ENCODE measurements at regions not wholly inside any gene's neighbourhood (a gene's known extent, or its start where the extent isn't known, plus 50 kb on each side); places are given as distances from the start of the nearest gene placed in this dataset.
"Not testable (repeated sequence)": the region's sequence is repeated elsewhere in the genome, so short reads cannot be mapped to it uniquely, and the experiment has no call there.

DNA sequence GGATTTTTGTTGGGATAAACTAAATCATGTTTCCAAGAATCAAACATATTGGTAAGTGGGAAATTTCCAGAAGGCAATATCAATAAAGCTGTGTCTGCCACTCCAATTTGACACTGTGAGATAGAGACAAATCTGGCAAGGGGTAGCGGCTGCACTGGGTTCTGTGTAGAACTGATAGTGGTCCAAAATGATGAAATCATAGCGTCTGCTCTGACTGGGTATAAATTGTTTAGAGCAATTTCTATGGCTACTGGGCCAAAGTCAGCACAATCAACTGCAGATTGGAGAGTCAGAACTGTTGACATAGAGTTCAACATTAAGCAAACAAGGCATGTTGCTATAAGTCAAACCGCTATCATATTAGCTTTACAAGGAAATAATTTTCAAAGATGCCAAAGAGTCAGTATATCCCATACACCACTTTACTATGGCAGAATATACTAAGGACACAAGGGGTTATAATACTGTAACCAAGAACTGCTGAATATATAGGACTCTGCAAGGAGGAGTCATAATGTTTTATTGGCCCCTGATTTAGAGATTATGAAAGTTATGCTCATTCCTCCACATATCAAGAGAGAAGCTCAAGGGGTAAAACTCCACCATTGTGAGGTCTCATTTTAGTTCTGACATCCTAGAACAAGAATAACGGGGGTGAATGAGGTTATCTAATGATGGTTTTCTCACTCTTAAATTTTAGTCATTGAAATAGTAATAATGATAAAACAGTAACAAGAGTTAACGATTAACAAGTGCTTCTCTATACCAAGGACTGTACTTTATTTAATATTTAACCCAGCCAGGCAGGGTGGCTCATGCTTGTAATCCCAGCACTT, 309.7 kb upstream of the GADL1 start:
- Histone ChIP-seq H3K27me3 (no peaks in the 10 kb centered on the region), H3K4me3 (no peak overlapping the region), H3K4me1 (no peaks in the 10 kb centered on the region), H3K27ac (no peak overlapping the region), H3K9me3 (no peaks in the 10 kb centered on the region), H3K36me3 (ENCODE audit: low read depth, missing control alignments) (no peaks in the 10 kb centered on the region)
- DNase-seq = no peak
- WGBS, 2 donors = 70 to 80% methylated on average over 5 of the region's 5 CpGs
- intact Hi-C loops (cut with DNase I; ENCODE audit: low total_unique reads) = no loop called here
- TF ChIP-seq POLR2A (IDR thresholded peaks at IDR 0.05) = no peak
- TF ChIP-seq CTCF (IDR thresholded peaks at IDR 0.05) = no peak

DNA sequence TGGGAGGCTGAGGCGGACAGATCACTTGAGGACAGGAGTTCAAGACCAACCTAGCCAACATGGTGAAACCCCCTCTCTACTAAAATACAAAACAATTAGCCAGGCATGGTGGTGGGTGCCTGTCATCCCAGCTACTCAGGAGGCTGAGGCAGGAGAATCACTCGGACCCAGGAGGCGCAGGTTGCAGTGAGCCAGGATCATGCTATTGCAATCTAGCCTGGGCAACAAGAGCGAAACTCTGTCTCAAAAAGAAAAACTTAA, 310.3 kb upstream of the GADL1 start:
- H3K4me3 ChIP-seq; H3K4me1 ChIP-seq; H3K27ac ChIP-seq; DNase-seq; H3K9me3 ChIP-seq; H3K27me3 ChIP-seq; intact Hi-C loops (cut with DNase I; ENCODE audit: low total_unique reads); H3K36me3 ChIP-seq (ENCODE audit: low read depth, missing control alignments): not testable (repeated sequence)
- 79 to 88% methylated on average over 4 of the region's 4 CpGs for WGBS, 2 donors

DNA sequence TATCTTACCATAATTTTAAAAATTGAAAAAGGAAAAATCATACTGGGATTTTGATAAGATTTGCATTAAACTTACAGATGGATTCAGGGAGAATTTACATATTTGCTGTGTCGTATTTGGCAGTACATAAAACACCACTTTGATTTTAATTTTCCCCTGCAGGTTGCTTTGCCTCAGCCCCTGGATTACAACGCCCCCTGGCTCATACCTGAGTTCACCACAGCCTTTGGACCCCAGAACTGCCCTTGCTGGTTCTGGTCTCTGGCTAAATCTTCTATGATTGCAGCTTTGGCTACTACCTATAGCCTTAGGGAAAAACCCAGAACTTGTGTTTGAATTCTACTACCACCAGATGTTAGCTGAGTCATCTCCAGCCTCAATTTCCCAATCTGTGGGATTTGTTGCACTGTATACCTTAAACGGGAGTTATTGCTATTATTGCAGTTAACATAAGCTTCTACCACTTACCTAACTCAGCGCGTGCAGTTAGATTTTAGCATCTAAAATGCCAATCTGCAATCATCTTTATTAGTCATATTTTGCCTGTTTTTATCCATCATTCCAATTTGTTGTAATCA, 315.7 kb upstream of the GADL1 start:
- intact Hi-C loops (cut with DNase I; ENCODE audit: low total_unique reads) = no loop called here
- H3K36me3 ChIP-seq (ENCODE audit: low read depth, missing control alignments) = no peaks in the 10 kb centered on the region
- no peak overlapping the region for H3K27ac ChIP-seq
- no peaks in the 10 kb centered on the region for H3K9me3 ChIP-seq
- 90% methylated on average over 5 of the region's 5 CpGs for WGBS, 2 donors
- TF ChIP-seq CTCF (IDR thresholded peaks at IDR 0.05) = no peak
- TF ChIP-seq POLR2A (IDR thresholded peaks at IDR 0.05) = no peak
- no peaks in the 10 kb centered on the region for H3K27me3 ChIP-seq
- H3K4me1 ChIP-seq = no peaks in the 10 kb centered on the region
- no peak for DNase-seq
- H3K4me3 ChIP-seq = no peak overlapping the region

DNA sequence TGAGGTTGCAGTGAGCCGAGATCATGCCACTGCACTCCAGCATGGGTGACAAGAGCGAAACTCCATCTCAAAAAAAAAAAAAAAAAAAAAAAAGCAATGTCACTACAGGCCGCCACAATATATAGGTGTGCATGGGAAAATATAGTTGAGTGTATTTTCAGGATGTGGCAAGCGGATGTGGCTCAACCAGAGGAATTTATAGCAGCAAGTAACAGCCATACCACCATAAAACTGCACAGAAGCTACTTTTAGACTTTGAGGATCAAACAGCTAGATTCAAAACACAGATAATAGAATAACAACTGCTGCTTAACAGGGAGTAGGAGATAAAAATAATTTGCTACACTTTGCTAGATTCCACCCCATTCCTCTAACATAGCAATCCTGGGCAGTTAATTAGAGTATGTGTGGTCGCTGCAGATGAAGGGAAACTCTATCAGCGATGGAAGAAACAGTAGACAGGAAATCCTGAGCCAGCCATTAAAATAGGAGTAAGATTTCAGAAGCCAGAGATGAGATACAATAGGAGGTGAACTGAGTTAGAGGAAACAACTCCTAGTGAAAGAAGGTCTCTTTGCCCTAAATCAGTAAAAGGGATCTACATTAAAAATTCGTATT, 318.7 kb upstream of the STT3B start:
- no peaks in the 10 kb centered on the region for H3K27me3 ChIP-seq
- no peak for TF ChIP-seq CTCF (IDR thresholded peaks at IDR 0.05)
- no peak for TF ChIP-seq POLR2A (IDR thresholded peaks at IDR 0.05)
- H3K4me3 ChIP-seq = no peak overlapping the region
- no peaks in the 10 kb centered on the region for H3K9me3 ChIP-seq
- no peaks in the 10 kb centered on the region for H3K36me3 ChIP-seq (ENCODE audit: low read depth, missing control alignments)
- no peak overlapping the region for H3K27ac ChIP-seq
- intact Hi-C loops (cut with DNase I; ENCODE audit: low total_unique reads) = no loop called here
- WGBS, 2 donors = 85 to 86% methylated on average over 7 of the region's 7 CpGs
- no peaks in the 10 kb centered on the region for H3K4me1 ChIP-seq
- no peak for DNase-seq

- Histone ChIP-seq H3K27ac (no peak overlapping the region), H3K4me3 (no peak overlapping the region), H3K9me3 (no peaks in the 10 kb centered on the region), H3K4me1 (no peaks in the 10 kb centered on the region), H3K27me3 (no peaks in the 10 kb centered on the region), H3K36me3 (ENCODE audit: low read depth, missing control alignments) (no peaks in the 10 kb centered on the region)
- WGBS, 2 donors = 92 to 94% methylated on average over 3 of the region's 3 CpGs
- intact Hi-C loops (cut with DNase I; ENCODE audit: low total_unique reads) = no loop called here
- TF ChIP-seq POLR2A (IDR thresholded peaks at IDR 0.05) = no peak
- no peak for TF ChIP-seq CTCF (IDR thresholded peaks at IDR 0.05)
- no peak for DNase-seq
Observed at GRCh38 chr3:31218082-31218481, 314.6 kb upstream of the STT3B start.
